GM08714 (cell line): ENCODE measurements at regions not wholly inside any gene's neighbourhood (a gene's known extent, or its start where the extent isn't known, plus 50 kb on each side); places are given as distances from the start of the nearest gene placed in this dataset.

ENCODE experiments used
- H3K4me3 ChIP-seq: fragments of 200-500 bp; sonication (Bioruptor generic); 2 replicates; pipeline ENCODE4 v1.5.1; 2014; ENCODE audit warnings: mild to moderate bottlenecking, low read length, inconsistent platforms
- ZNF274 ChIP-seq: IDR thresholded peaks from 2 replicates; pipeline ENCODE4 v1.6.1; 2012; ENCODE audit warnings: mild to moderate bottlenecking, low read depth, low read length

DNA sequence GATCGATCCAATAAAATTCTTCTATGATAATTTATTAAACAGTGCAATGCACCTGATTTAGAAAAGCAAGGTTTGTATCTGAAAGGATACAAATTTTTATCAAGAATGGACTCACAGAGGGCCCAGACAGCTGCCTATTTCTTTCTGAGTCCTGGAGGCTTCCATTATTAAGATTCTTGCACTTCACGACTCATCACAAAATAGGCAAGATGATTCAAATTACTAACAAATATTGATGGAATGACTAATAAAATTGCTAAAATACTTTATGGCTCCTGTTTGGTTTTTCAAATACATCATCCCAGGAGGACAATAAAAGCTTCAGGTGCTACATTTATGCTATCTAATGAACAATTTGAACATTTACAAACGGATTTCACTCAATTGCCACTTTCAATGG lies 483.0 kb upstream of the AGTR1 start:
- H3K4me3 ChIP-seq, result no peak overlapping the region
- no peak for TF ChIP-seq ZNF274

DNA sequence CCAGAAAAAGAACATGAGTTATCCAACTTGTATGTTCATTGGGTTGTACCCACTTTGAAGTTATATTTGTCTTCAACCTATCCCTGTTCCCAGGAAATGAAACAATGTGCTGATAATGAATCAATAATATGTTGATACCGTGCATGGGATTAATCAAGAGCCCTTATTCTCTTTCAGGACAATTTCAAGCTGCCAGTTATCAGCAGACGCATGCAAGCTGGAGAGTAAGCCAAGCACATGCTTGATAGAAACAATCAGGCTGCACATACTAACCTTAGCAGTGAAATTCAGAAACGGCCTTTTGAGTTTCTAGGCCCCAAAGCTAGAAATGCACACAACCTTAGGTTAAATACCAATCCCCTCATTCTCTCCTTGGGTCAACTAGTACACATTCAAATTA lies 480.4 kb upstream of the AGTR1 start:
- TF ChIP-seq ZNF274, result no peak
- H3K4me3 ChIP-seq, result no peak overlapping the region

DNA sequence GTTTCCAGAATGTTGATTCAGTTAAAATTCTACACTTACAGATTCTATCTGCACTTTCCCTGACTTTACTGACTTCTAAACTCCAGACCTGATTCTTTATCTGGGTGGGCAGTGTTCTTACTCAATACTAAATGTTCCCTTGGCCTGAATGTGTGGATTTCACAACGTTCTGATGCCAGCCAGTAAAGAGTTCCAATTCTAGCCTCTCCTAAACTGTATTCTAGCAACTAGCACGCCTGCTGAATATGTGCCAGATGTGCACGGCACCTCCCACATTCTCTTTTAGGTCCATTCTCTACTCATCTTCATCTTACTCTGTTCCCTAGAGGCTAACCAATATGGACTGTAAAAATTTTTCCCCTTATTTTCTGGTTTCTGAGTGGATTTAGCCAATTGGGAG lies 479.5 kb upstream of the AGTR1 start:
- TF ChIP-seq ZNF274, result no peak
- no peak overlapping the region for H3K4me3 ChIP-seq

DNA sequence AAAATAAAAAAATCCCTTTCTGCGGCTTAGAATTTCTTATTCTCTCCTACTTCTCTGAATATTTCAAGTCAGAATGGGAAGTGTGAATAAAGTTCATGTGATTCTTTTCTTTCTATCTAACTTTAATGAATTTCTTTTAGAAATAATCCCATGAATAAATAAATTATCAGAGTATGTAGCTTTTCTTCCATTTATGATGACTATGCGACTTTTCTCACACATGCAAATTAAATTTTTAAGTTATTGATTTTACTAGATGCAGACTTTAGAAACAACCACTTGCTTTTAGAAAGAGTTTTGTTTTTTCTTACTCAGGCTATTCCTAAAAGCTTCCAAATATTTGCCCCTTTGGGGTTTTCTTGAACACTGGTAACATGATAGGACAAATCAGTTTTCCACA lies 477.7 kb upstream of the AGTR1 start:
- no peak for TF ChIP-seq ZNF274

DNA sequence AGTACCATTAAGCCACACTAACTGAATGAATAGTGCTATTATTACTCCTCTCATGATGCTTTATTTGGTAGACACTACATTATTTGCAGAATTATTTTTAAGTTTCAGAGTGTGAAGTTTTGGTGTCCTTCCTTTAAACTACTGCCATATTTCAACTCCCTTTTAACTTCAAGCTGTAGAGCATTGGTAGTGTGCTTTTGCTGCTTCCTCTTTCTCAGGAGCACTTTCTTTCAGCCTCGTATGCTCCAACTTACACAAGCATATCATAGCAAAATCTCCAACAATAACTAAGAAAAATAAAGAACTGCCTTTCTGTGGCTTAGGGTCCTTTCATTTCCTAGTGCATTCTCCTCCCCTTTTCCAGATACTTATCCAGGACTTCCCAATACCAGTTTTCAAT lies 476.4 kb upstream of the AGTR1 start:
- no peak overlapping the region for H3K4me3 ChIP-seq
- no peak for TF ChIP-seq ZNF274

More for the DNA sequence above, 477.7 kb upstream of the AGTR1 start:
- no peak overlapping the region for H3K4me3 ChIP-seq

DNA sequence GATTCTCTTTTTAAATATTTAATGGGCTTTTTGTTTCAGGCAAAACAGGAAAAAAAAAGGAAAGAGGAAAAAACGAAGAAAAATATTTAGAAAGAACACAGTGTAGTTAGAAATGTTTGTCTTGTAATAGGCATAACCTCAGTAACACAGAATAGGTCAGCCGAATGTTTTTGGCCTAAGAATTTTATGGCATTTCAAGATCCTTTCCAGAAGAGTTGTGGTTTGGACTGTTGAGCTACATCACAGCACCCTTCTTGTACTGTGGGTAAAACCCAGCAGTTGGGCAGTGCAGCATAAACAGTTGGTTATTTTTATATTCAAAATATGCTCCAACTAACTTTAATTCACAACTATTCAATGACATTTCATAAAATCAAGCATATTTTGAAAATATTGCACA lies 474.4 kb upstream of the AGTR1 start:
- TF ChIP-seq ZNF274, result no peak
- H3K4me3 ChIP-seq, result no peak overlapping the region

DNA sequence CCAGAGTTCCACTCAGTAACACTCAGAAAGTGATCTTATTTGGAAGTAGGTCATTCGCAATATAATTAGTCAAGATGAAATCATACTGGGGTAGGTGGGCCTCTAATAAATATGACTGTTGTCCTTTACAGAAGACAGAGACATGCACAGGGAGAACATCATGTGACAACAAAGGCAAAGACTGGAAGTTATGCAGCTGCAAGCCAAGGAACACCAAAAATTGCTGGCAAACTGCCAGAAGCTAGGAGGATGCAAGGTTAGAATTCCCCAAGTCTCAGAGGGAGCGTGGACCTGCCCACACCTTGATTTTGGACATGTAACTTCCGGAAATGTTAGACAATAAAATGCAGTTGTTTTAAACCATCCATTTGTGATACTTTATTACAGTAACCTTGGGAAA lies 471.5 kb upstream of the AGTR1 start:
- TF ChIP-seq ZNF274, result no peak
- H3K4me3 ChIP-seq, result no peak overlapping the region

DNA sequence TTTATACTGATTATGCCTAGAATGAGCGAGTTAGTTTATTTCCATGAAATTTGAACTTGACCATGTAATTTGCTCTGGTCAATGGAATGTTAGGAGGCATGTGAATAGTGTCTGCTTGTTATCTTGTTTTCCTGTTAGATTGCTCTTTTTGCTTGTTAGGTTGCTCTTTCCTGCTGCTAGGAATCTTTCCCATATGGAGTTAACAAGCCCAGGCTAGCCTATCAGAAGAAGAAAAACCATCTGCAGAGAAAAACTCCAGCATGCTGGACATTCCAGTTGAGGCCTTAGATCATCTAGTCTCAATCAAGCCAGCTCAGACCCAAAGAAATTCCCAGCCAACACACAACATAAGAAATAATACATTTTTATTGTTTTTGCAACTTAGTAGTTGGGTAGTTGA lies 470.2 kb upstream of the AGTR1 start:
- no peak for TF ChIP-seq ZNF274
- H3K4me3 ChIP-seq, result no peak overlapping the region

DNA sequence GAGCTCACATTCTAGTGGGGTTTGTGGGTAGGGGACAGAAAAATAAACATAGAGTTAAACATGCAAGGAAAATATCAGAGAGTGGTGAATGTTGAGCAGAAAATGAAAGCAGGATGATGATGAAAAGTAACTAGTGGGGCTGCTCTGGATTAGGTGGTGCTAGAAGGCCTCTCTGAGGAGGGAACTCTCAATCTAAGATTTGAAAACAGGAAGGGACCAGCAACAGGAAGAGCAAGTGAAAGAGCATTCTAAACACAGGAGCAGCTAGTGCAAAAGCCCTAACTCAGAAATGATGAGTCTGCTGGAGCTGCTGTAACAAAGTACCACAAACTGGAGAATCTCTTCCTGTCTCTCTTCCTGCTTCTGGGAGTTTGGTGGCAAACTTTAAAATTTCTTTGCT lies 468.6 kb upstream of the AGTR1 start:
- H3K4me3 ChIP-seq, result no peak overlapping the region
- no peak for TF ChIP-seq ZNF274

DNA sequence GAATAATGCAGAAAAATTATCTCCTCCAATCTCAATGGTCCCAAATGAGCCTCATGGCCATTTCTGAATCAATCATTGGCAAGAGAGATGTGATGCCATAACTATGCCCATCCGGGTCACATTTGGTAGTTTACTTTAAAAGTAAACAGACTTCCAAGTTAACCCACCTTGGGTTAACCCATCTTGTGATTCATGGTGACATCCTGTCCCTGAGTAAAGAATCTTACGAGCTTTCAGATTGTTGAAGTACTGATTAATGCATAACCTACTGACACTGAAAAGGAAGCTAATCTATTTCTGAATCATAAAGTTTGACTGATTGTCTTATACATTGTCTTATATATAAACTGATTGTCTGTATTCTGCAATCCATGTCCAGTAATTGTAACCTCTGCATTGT lies 467.2 kb upstream of the AGTR1 start:
- TF ChIP-seq ZNF274, result no peak
- no peak overlapping the region for H3K4me3 ChIP-seq

DNA sequence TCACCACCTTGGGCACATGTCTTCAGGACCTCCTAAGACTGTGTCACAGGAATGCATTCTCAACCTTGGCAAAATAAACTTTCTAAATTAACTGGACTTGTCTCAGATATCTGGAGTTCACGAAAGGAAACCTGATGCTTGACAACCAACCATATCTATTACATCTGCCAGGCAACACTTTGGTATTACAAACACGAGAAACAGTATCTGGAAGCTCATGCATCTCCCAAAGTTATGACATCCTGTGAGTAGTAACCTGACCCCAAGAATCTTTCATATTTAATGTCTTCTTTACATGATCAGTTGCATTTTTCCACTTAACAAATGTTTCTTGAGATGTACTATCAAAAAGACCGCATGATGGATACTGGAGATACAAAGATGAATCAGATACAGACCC lies 465.3 kb upstream of the AGTR1 start:
- H3K4me3 ChIP-seq, result no peak overlapping the region
- no peak for TF ChIP-seq ZNF274

DNA sequence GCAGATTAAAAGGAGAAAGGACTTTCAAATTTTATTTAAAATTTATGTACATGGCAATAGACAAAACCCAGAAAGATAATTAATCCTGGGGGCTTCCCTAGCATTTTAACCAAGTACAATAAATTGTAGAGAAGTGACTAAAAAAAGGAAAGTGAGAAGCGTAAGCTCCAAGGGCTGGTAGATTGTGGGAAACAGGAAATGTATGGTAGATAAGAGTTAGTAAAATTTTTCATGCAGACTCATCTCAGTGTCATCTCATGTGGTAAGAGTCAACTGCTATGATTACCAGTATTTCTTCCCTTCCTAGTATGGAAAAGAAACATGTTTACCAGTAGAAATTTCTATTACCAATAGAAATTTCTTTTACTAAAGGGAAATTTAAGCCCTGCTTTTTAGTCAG lies 464.3 kb upstream of the AGTR1 start:
- no peak for TF ChIP-seq ZNF274
- no peak overlapping the region for H3K4me3 ChIP-seq

DNA sequence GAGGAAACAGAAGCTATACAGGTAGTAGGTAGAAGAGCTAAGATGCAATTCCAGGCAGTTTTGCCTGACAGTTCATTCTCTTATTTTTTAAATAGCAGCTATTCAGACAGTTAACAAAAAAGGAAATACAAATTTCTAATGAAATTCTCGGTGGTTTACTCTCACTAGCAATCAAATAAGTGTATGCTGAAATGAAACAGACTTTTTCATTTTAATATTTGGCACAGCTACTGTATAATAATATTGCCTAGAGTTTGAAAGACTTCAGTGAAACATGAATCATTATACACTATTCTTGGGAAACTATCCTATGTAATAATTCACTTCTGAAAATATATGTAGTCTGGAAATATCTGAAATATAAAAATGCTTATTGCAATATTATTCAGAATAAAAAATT lies 463.2 kb upstream of the AGTR1 start:
- H3K4me3 ChIP-seq, result no peak overlapping the region
- TF ChIP-seq ZNF274, result no peak

DNA sequence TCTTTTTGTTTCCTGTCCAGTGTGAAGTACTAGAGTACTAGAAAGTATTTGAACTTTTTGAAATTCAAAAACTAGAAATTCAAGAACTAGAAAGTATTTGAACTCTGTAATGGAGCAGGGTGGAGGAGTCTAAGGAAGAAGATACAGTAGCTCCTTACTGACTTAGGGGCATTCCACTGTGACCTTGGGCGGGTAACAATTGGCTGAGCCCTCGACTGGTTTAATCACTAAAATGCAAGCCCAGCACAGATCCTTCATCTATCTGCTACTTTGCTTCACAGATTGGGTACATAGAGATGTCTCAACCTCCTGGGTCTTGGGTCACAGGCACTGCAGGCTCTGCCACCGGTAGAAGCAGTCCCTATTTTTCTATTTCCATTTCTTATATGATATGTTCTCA lies 462.1 kb upstream of the AGTR1 start:
- TF ChIP-seq ZNF274, result no peak

DNA sequence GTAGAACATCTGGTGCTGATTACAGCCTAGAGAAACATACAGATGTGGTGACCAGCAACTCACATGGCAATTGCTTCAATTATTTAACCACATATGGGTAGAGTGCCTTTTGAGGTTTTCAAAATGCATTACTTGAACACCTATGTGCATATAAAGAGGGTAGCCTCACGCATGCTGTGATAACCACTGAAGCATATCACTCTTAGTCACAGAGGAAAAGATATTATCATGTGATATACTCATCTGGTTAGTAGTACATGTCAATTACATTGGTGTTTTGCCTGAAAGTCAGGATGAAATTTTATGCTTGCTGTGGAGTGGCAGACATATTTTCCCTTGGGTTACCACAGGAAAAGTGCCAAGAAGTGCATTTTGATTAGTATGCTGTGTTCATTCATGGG lies 459.3 kb upstream of the AGTR1 start:
- TF ChIP-seq ZNF274, result no peak
- H3K4me3 ChIP-seq, result no peak overlapping the region

More for the DNA sequence above, 462.1 kb upstream of the AGTR1 start:
- no peak overlapping the region for H3K4me3 ChIP-seq

DNA sequence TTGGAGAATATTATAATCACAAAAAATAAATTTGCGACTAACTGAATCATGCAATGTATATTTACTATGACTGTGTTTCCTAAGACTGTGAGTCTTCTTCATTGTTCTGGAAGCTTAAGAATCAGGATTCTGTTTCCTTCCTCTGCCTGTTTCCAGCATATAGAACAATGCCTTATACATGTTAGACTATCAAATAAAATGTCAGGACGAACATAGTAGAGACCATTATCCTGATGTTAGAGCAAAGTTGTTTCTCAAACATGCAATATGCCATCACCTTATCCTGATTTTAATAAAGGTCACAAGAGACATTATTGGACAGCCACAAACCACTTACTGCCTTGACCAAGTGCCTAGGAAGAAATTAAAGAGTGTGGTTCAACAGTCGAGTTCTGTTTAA lies 457.4 kb upstream of the AGTR1 start:
- no peak overlapping the region for H3K4me3 ChIP-seq
- TF ChIP-seq ZNF274, result no peak

DNA sequence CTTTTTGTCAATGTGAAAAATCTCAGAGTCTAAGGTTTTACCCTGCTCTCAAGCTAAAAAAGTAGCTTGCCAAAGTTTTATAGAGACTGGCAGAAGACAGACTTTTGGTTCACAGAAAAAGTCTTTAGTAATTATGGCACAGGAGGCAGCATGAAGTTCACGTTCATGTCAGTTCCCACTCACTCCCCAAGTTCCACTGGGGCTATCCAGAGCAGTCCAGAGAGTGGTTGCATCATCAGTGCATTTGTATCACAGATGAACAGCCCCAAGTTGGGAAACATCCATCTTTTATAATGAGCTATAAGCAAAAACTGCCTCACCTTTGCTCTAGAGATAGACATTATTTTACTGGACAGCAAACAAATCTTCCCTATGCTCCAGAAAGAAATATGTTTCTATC lies 454.1 kb upstream of the AGTR1 start:
- no peak overlapping the region for H3K4me3 ChIP-seq
- no peak for TF ChIP-seq ZNF274
